PFSK-1 (cell line): ENCODE measurements at regions not wholly inside any gene's neighbourhood (a gene's known extent, or its start where the extent isn't known, plus 50 kb on each side); places are given as distances from the start of the nearest gene placed in this dataset.

Source experiments
- FOXP2 ChIP-seq: optimal IDR thresholded peaks from 2 replicates; pipeline ENCODE3; 2011; ENCODE audit warnings: borderline replicate concordance, control low read depth, inconsistent platforms; ENCODE audit not compliant: insufficient read depth; ENCODE audit errors: extremely low read length, extremely low read depth
- POLR2AphosphoS5 ChIP-seq: IDR thresholded peaks from 2 replicates; pipeline ENCODE4 v1.6.1; 2012; ENCODE audit warnings: low read depth, mild to moderate bottlenecking, control low read depth, low read length, moderate library complexity
- REST ChIP-seq, 2 experiments: IDR thresholded peaks; 2 replicates each; pipeline versions ENCODE4 v1.6.1 to v1.8.0; 2011 to 2012; ENCODE audit warnings: low read depth in 2 of 2, low read length in 2 of 2, control low read depth in 1 of 2, inconsistent platforms in 1 of 2, mild to moderate bottlenecking in 1 of 2, moderate library complexity in 1 of 2; ENCODE audit not compliant: insufficient read depth in 1 of 2
- SIN3A ChIP-seq: IDR thresholded peaks from 2 replicates; pipeline ENCODE4 v1.6.1; 2012; ENCODE audit warnings: mild to moderate bottlenecking, low read length, moderate library complexity, borderline replicate concordance; ENCODE audit not compliant: insufficient read depth
- TAF1 ChIP-seq: IDR thresholded peaks from 2 replicates; pipeline ENCODE4 v1.6.1; 2012; ENCODE audit warnings: low read length, control low read depth, borderline replicate concordance; ENCODE audit not compliant: insufficient read depth

DNA sequence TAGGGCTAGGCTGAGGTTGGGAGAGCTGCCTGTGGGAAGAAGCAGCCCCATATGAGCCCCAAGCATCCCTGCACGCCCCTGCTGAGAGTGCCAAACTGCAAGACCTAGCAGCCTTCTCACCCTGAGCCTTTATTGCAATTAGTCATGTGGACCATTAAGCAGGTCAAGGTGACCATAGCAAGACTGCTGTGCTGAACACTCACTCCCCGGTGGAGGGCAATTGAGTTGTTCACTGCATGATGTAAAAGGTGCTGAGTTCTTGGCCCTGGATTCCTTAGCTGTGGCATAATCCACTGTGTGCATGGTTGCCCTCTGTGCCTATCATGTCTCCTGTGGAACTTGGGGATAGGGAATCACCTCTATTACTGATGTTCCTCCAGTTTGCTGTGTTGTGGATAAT, 131.1 kb downstream of the FOXD1 start:
- TF ChIP-seq SIN3A = no peak
- no peak for TF ChIP-seq FOXP2
- TF ChIP-seq REST (IDR thresholded peaks at IDR 0.05; ENCODE audit: insufficient read depth in 1 of 2, low read depth in 2 of 2, low read length in 2 of 2) = no peak
- no peak for TF ChIP-seq POLR2AphosphoS5
- TF ChIP-seq TAF1 = no peak

GRCh38 chr5:73314395-73315257, 134.0 kb downstream of the FOXD1 start:
- TF ChIP-seq SIN3A (no peak), FOXP2 (no peak), POLR2AphosphoS5 (no peak), TAF1 (no peak)

DNA sequence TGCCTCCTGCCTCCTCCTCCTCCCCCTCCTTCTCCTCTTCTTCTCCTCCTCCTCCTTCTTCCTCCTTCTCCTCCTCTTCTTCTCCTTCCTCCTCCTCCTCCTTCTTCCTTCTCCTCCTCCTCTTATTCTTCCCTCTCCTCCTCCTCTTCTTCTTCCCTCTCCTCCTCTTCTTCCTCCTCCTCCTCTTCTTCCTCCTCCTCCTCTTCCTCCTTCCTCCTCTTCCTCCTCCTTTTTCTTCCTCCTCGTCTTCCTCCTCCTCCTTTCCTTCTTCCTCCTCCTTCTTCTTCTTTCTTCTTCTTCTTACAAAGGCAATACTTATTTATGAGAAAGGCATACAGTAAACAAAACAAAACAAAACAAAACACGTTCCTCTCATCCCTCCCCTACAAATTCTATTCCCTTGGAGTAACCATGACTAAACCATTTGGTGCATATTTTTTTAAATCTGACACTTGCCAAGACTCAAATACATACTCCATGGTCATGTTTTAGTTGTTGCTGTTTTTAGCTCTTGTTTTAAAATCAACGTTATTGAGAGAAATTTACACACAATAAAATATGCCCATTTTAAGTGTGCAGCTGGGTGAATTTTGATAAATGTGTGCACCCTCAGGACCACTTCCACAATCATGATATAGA, 135.6 kb downstream of the FOXD1 start:
- TF ChIP-seq REST (IDR thresholded peaks at IDR 0.05; ENCODE audit: insufficient read depth in 1 of 2, low read depth in 2 of 2, low read length in 2 of 2) = no peak
- no peak for TF ChIP-seq FOXP2
- TF ChIP-seq TAF1 = no peak
- no peak for TF ChIP-seq POLR2AphosphoS5
- no peak for TF ChIP-seq SIN3A

DNA sequence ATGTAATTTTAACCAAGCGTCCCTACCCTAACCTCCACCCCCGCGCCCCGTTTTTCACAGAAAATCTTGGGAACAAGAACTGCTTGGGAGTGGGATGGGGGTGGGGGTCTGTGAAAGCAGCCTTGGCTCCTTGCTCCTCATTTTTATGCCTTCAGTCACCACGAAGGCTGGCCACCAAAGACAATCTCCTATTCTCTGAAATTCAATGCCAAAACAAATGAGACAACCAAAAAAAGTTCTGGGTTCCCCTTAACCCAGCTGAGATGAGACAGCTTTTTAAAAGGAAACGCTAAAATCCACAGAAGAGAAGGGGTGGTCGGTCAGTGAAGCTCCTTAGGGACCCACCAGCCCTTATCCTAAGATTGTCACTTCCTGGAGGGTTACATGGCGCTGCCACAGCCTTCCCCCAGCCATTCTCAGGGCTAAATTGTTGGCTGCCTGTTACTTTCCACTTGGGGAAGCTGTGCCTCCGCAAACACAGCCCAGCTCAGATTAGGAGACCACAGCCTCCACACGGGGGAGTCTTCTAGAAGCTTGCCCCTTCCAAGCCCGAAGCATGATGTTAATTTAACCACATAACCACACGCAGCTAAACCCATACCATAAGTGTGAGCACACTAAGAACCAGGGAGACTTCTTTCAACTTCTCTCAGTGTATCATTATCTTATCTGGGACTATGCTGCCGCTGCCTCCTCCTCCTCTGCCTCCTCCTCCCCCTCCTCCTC, 136.3 kb downstream of the FOXD1 start:
- no peak for TF ChIP-seq SIN3A
- TF ChIP-seq FOXP2 = no peak
- no peak for TF ChIP-seq POLR2AphosphoS5
- no peak for TF ChIP-seq REST (IDR thresholded peaks at IDR 0.05; ENCODE audit: insufficient read depth in 1 of 2, low read depth in 2 of 2, low read length in 2 of 2)
- no peak for TF ChIP-seq TAF1

DNA sequence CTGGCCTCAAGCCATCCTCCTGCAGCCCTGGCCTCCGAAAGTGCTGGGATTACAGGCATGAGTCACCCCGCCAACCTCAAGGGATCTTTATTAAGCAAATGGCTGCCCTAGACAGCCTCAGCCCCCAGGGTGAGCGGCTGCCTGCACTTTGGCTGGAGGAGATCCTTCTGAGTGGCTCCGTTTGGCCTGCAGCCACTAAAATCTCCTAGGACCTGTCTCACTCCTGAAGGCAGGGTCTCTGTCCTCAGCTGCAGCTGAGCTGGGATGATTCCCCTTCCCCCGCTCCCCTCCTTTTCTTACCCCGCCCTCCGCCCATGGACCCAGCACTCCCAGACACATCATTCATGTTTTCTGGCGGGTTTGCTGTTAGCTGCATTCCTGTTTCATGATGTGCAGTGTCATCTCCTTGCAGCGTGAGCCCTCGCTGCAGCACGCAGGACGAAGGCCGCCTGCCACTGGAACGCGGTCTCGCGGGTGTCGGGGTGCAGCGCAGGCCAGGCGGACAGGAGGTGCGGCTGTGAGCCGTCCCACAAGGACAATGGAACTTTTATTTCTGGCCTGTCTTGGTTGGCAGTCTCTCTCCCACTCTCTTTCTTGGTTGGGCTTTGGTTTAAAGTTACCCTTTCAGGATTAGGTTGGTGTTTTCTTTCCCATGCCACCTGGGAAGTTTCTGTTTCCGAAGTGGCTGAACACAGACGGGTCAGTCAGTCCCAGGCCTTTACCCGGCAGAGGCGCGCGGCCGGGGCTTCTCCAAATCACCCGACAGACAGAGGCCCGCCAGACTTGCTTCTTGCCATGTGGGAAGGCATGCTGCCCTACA, 137.1 kb downstream of the FOXD1 start:
- TF ChIP-seq REST (IDR thresholded peaks at IDR 0.05; ENCODE audit: insufficient read depth in 1 of 2, low read depth in 2 of 2, low read length in 2 of 2) = 0 out of 4 replicates have a peak, but pooled peaks of 1 of the 2 experiments have one; percentile 9
- peak; percentile 33; the same call in 1 of the 2 replicates for TF ChIP-seq TAF1
- TF ChIP-seq SIN3A = 0 out of 2 replicates have a peak, but pooled peaks have one; percentile 11
- TF ChIP-seq FOXP2 = no peak
- TF ChIP-seq POLR2AphosphoS5 = peak; percentile 37; the same call in 1 of the 2 replicates
